ENCODE measurements at regions not wholly inside any gene's neighbourhood (a gene's known extent, or its start where the extent isn't known, plus 50 kb on each side); places are given as distances from the start of the nearest gene placed in this dataset.
"Not testable (repeated sequence)": the region's sequence is repeated elsewhere in the genome, so short reads cannot be mapped to it uniquely, and the experiment has no call there.

GRCh38 chr5:102554082-102554481 lies 55.3 kb upstream of the SLCO6A1 start:
- no peak for DNase-seq

GRCh38 chr5:102554728-102555127 lies 55.9 kb upstream of the SLCO6A1 start:
- no peak for DNase-seq

GRCh38 chr5:102561894-102562760 lies 63.3 kb upstream of the SLCO6A1 start:
- no peak for DNase-seq

- DNase-seq, result no peak
Measured at GRCh38 chr5:102570747-102571146, 71.9 kb upstream of the SLCO6A1 start.

- DNase-seq, result no peak
Measured at GRCh38 chr5:102578362-102578761, 79.6 kb upstream of the SLCO6A1 start.

- DNase-seq, result no peak
Measured at GRCh38 chr5:102579379-102579778, 80.6 kb upstream of the SLCO6A1 start.

- DNase-seq, result no peak
Measured at GRCh38 chr5:102581011-102581410, 82.2 kb upstream of the SLCO6A1 start.

- DNase-seq, result no peak
Measured at GRCh38 chr5:102582696-102583095, 83.9 kb upstream of the SLCO6A1 start.

GRCh38 chr5:102583276-102584124 lies 84.7 kb upstream of the SLCO6A1 start:
- no peak for DNase-seq

GRCh38 chr5:102589661-102590060 lies 90.9 kb upstream of the SLCO6A1 start:
- no peak for DNase-seq

GRCh38 chr5:102590467-102590866 lies 91.7 kb upstream of the SLCO6A1 start:
- DNase-seq, result no peak

- no peak for DNase-seq
Measured at GRCh38 chr5:102591650-102592049, 92.8 kb upstream of the SLCO6A1 start.

GRCh38 chr5:102592586-102592985 lies 93.8 kb upstream of the SLCO6A1 start:
- not testable (repeated sequence) for DNase-seq

- DNase-seq, result no peak
Measured at GRCh38 chr5:102594192-102594591, 95.4 kb upstream of the SLCO6A1 start.

GRCh38 chr5:102595332-102595731 lies 96.5 kb upstream of the SLCO6A1 start:
- no peak for DNase-seq

GRCh38 chr5:102596113-102596512 lies 97.3 kb upstream of the SLCO6A1 start:
- DNase-seq, result no peak

- DNase-seq, result no peak
Measured at GRCh38 chr5:102596951-102597350, 98.2 kb upstream of the SLCO6A1 start.

- DNase-seq, result no peak
Measured at GRCh38 chr5:102599289-102599688, 100.5 kb upstream of the SLCO6A1 start.

- no peak for DNase-seq
Measured at GRCh38 chr5:102600964-102601363, 102.2 kb upstream of the SLCO6A1 start.

- no peak for DNase-seq
Measured at GRCh38 chr5:102603670-102604069, 104.9 kb upstream of the SLCO6A1 start.

- no peak for DNase-seq
Measured at GRCh38 chr5:102608414-102608813, 109.6 kb upstream of the SLCO6A1 start.

- DNase-seq, result no peak
Measured at GRCh38 chr5:102611312-102611711, 112.5 kb upstream of the SLCO6A1 start.

- no peak for DNase-seq
Measured at GRCh38 chr5:102613661-102614060, 114.9 kb upstream of the SLCO6A1 start.

All from activated naive CD4-positive, alpha-beta T cell (primary cell).